ENCODE measurements at regions not wholly inside any gene's neighbourhood (a gene's known extent, or its start where the extent isn't known, plus 50 kb on each side); places are given as distances from the start of the nearest gene placed in this dataset.
"Not testable (repeated sequence)": the region's sequence is repeated elsewhere in the genome, so short reads cannot be mapped to it uniquely, and the experiment has no call there.

GRCh38 chr2:111302397-111303218 is 181.9 kb downstream of the BCL2L11 start:
- not testable (repeated sequence) for TF ChIP-seq CTCF, POLR2A (IDR thresholded peaks at IDR 0.05)
